ENCODE measurements at regions not wholly inside any gene's neighbourhood (a gene's known extent, or its start where the extent isn't known, plus 50 kb on each side); places are given as distances from the start of the nearest gene placed in this dataset.

GRCh38 chr6:166744223-166745134 lies 117.4 kb upstream of the RPS6KA2 start:
- Mint-ChIP-seq H3K4me1 (ENCODE audit: low read depth, unreplicated experiment) (peaks cover 3% of the 10 kb centered on the region), H3K4me3 (ENCODE audit: low read depth, unreplicated experiment) (no peak overlapping the region), H3K36me3 (ENCODE audit: insufficient read depth, unreplicated experiment) (no peaks in the 10 kb centered on the region), H3K9me3 (ENCODE audit: low read depth, unreplicated experiment) (no peaks in the 10 kb centered on the region), H3K27me3 (ENCODE audit: unreplicated experiment) (peaks cover 15% of the 10 kb centered on the region), H3K27ac (ENCODE audit: unreplicated experiment) (no peak overlapping the region)
- BruUV-seq (replicated peaks): no TSS peak
- no peak for DNase-seq
- TF ChIP-seq CTCF (IDR thresholded peaks at IDR 0.05; ENCODE audit: unreplicated experiment): no peak
- CTCF ChIA-PET: no interaction called here
- intact Hi-C loops (cut with micrococcal nuclease; ENCODE audit: unreplicated experiment): no loop called here

GRCh38 chr6:166743406-166744222 lies 116.6 kb upstream of the RPS6KA2 start:
- Mint-ChIP-seq H3K4me3 (ENCODE audit: low read depth, unreplicated experiment) (no peak overlapping the region), H3K27me3 (ENCODE audit: unreplicated experiment) (peaks cover 15% of the 10 kb centered on the region), H3K4me1 (ENCODE audit: low read depth, unreplicated experiment) (peaks cover 9% of the 10 kb centered on the region), H3K36me3 (ENCODE audit: insufficient read depth, unreplicated experiment) (no peaks in the 10 kb centered on the region), H3K27ac (ENCODE audit: unreplicated experiment) (no peak overlapping the region), H3K9me3 (ENCODE audit: low read depth, unreplicated experiment) (no peaks in the 10 kb centered on the region)
- intact Hi-C loops (cut with micrococcal nuclease; ENCODE audit: unreplicated experiment): no loop called here
- no TSS peak for BruUV-seq (replicated peaks)
- CTCF ChIA-PET: no interaction called here
- DNase-seq: no peak
- TF ChIP-seq CTCF (IDR thresholded peaks at IDR 0.05; ENCODE audit: unreplicated experiment): no peak

- no peaks in the 10 kb centered on the region for H3K9me3 Mint-ChIP-seq (ENCODE audit: low read depth, unreplicated experiment)
- no peak for DNase-seq
- H3K4me1 Mint-ChIP-seq (ENCODE audit: low read depth, unreplicated experiment): peaks cover 9% of the 10 kb centered on the region
- CTCF ChIA-PET: no interaction called here
- BruUV-seq (replicated peaks): no TSS peak
- intact Hi-C loops (cut with micrococcal nuclease; ENCODE audit: unreplicated experiment): no loop called here
- H3K27ac Mint-ChIP-seq (ENCODE audit: unreplicated experiment): no peak overlapping the region
- H3K27me3 Mint-ChIP-seq (ENCODE audit: unreplicated experiment): peaks cover 15% of the 10 kb centered on the region
- H3K36me3 Mint-ChIP-seq (ENCODE audit: insufficient read depth, unreplicated experiment): no peaks in the 10 kb centered on the region
- no peak for TF ChIP-seq CTCF (IDR thresholded peaks at IDR 0.05; ENCODE audit: unreplicated experiment)
- no peak overlapping the region for H3K4me3 Mint-ChIP-seq (ENCODE audit: low read depth, unreplicated experiment)
These were observed 115.9 kb upstream of the RPS6KA2 start for GRCh38 chr6:166742981-166743380.

- BruUV-seq (replicated peaks): no TSS peak
- Mint-ChIP-seq H3K9me3 (ENCODE audit: low read depth, unreplicated experiment) (no peaks in the 10 kb centered on the region), H3K27ac (ENCODE audit: unreplicated experiment) (no peak overlapping the region), H3K27me3 (ENCODE audit: unreplicated experiment) (no peaks in the 10 kb centered on the region), H3K4me3 (ENCODE audit: low read depth, unreplicated experiment) (no peak overlapping the region), H3K4me1 (ENCODE audit: low read depth, unreplicated experiment) (peaks cover 20% of the 10 kb centered on the region), H3K36me3 (ENCODE audit: insufficient read depth, unreplicated experiment) (peaks cover 7% of the 10 kb centered on the region)
- intact Hi-C loops (cut with micrococcal nuclease; ENCODE audit: unreplicated experiment): no loop called here
- no peak for TF ChIP-seq CTCF (IDR thresholded peaks at IDR 0.05; ENCODE audit: unreplicated experiment)
- no peak for DNase-seq
- CTCF ChIA-PET: no interaction called here
These were observed 112.9 kb upstream of the RPS6KA2 start for GRCh38 chr6:166739976-166740318.

All from Calu3 (cell line).